B cell (primary cell): ENCODE measurements at regions not wholly inside any gene's neighbourhood (a gene's known extent, or its start where the extent isn't known, plus 50 kb on each side); places are given as distances from the start of the nearest gene placed in this dataset.

Experiments used
- ATAC-seq: fragments of 200-7000 bp; cut with Tn5 transposase; one replicate; pipeline ENCODE4 v1.10.0; 2021; ENCODE audit warnings: low read depth, mild to moderate bottlenecking, moderate number of reproducible peaks, moderate library complexity
- CTCF ChIA-PET: fragments of 350-600 bp; sonication (Branson Sonifier 250); formaldehyde crosslinking; loops from one replicate; lab custom pipeline; 2021; ENCODE audit warnings: antibody characterized with exemption, inconsistent platforms; lab: Charles Lee
- POLR2A ChIA-PET: fragments of 350-600 bp; sonication (Branson Sonifier 250); formaldehyde crosslinking; loops from one replicate; lab custom pipeline; 2021; ENCODE audit warnings: antibody characterized with exemption; lab: Charles Lee
- DNase-seq: peaks from one replicate; pipeline ENCODE4 v3.0.0; 2013
- H2AFZ ChIP-seq: 2 replicates; pipeline ENCODE4 v1.6.1; 2012; ENCODE audit warnings: mild to moderate bottlenecking, low read depth, low read length; ENCODE audit not compliant: insufficient read depth, poor library complexity, severe bottlenecking
- H3K27ac ChIP-seq, 2 donors: 1 replicate in 1 of 2; 2 replicates in 1 of 2; pipeline ENCODE4 v1.5.1; 2012 to 2013; ENCODE audit warnings: low read length in 2 of 2, mild to moderate bottlenecking in 2 of 2, moderate library complexity in 1 of 2
- H3K27me3 ChIP-seq, 4 experiments: fragments of 200-600 bp in 1 of 4; sonication (generic) in 1 of 4; replicated peaks in 1 of 4; 1 replicate in 2 of 4; 2 replicates in 2 of 4; pipeline versions ENCODE4 v1.6.1 to v1.7.0; 2013 to 2016; ENCODE audit warnings: low read length in 3 of 4, mild to moderate bottlenecking in 2 of 4, mixed read lengths in 1 of 4, moderate library complexity in 1 of 4; ENCODE audit not compliant: insufficient read depth in 4 of 4, control insufficient read depth in 3 of 4; ENCODE audit errors: control extremely low read depth in 1 of 4
- H3K36me3 ChIP-seq, 2 experiments: replicated peaks in 1 of 2; 1 replicate in 1 of 2; 2 replicates in 1 of 2; pipeline versions ENCODE4 v1.6.1 to v1.7.1; 2013; ENCODE audit warnings: low read length in 1 of 2; ENCODE audit not compliant: insufficient read depth in 2 of 2, control insufficient read depth in 1 of 2; ENCODE audit errors: control extremely low read depth in 1 of 2, extremely low read depth in 1 of 2
- H3K4me1 ChIP-seq, 2 donors: fragments of 200-600 bp in 1 of 2; sonication (generic) in 1 of 2; 1 replicate in 1 of 2; 2 replicates in 1 of 2; pipeline versions ENCODE4 v1.5.1 to v1.6.1; 2013 to 2017; ENCODE audit warnings: low read length in 2 of 2; ENCODE audit not compliant: control insufficient read depth in 2 of 2, insufficient read depth in 2 of 2
- H3K4me2 ChIP-seq: replicated peaks from 2 replicates; pipeline ENCODE3; 2012; ENCODE audit warnings: mild to moderate bottlenecking, low read depth, low read length; ENCODE audit not compliant: poor library complexity, severe bottlenecking
- H3K4me3 ChIP-seq, 5 experiments: fragments of 200-600 bp in 1 of 5; sonication (generic) in 1 of 5; 1 replicate in 3 of 5; 2 replicates in 2 of 5; pipeline versions ENCODE4 v1.5.1 to v1.7.0; 2011 to 2016; ENCODE audit warnings: low read length in 4 of 5, mild to moderate bottlenecking in 4 of 5, low read depth in 2 of 5, control low read depth in 1 of 5, moderate library complexity in 1 of 5; ENCODE audit not compliant: insufficient read depth in 1 of 5; ENCODE audit errors: control extremely low read depth in 1 of 5, extremely low read depth in 1 of 5
- H3K79me2 ChIP-seq: fragments of 200-600 bp; sonication (generic); one replicate; pipeline ENCODE4 v1.6.0; 2016; ENCODE audit warnings: low read length; ENCODE audit not compliant: control insufficient read depth, insufficient read depth
- H3K9ac ChIP-seq: fragments of 200-600 bp; sonication (generic); 2 replicates; pipeline ENCODE4 v1.6.1; 2017; ENCODE audit warnings: mild to moderate bottlenecking, low read length, moderate library complexity
- H3K9me3 ChIP-seq, 3 donors: one replicate each; pipeline versions ENCODE4 v1.6.1 to v1.7.1; 2013; ENCODE audit warnings: low read length in 2 of 3; ENCODE audit not compliant: control insufficient read depth in 2 of 3, insufficient read depth in 1 of 3; ENCODE audit errors: control extremely low read depth in 1 of 3
- H4K20me1 ChIP-seq: 2 replicates; pipeline ENCODE4 v1.6.0; 2012; ENCODE audit warnings: mild to moderate bottlenecking, low read length; ENCODE audit not compliant: insufficient read depth, control insufficient read depth, poor library complexity, severe bottlenecking
- H3K27ac Mint-ChIP-seq: one replicate; pipeline ENCODE4 v1.8.0; 2021; ENCODE audit warnings: mixed read lengths
- H3K27me3 Mint-ChIP-seq: one replicate; pipeline ENCODE4 v1.8.0; 2021; ENCODE audit warnings: mixed read lengths
- H3K4me1 Mint-ChIP-seq: one replicate; pipeline ENCODE4 v1.8.0; 2021; ENCODE audit warnings: mixed read lengths
- H3K4me3 Mint-ChIP-seq: one replicate; pipeline ENCODE4 v1.8.0; 2021; ENCODE audit warnings: mixed read lengths
- H3K9me3 Mint-ChIP-seq: one replicate; pipeline ENCODE4 v1.8.0; 2022; ENCODE audit warnings: mixed read lengths; ENCODE audit not compliant: insufficient read depth
- EZH2 ChIP-seq: IDR thresholded peaks from 2 replicates; pipeline ENCODE4 v1.6.1; 2012; ENCODE audit warnings: borderline replicate concordance, low read depth, mild to moderate bottlenecking, moderate library complexity, low read length; ENCODE audit not compliant: insufficient read depth, poor library complexity, severe bottlenecking
- WGBS: methylation state at CpG from one replicate; pipeline ENCODE4 v1.1.5; 2013; ENCODE audit warnings: missing lambda C conversion rate; ENCODE audit not compliant: insufficient coverage; 5-methylcytosine and 5-hydroxymethylcytosine counted together
- intact Hi-C: fragments of 100-400 bp; cut with micrococcal nuclease; formaldehyde crosslinking; loops from one replicate; pipeline ENCODE4 v1.10.0; 2022
- TF ChIP-seq, protein P1 (sequence below): fragments of 200-600 bp; IDR thresholded peaks from one replicate; pipeline ENCODE4 v1.8.0; 2022; ENCODE audit warnings: antibody characterized with exemption, mild to moderate bottlenecking

DNA sequence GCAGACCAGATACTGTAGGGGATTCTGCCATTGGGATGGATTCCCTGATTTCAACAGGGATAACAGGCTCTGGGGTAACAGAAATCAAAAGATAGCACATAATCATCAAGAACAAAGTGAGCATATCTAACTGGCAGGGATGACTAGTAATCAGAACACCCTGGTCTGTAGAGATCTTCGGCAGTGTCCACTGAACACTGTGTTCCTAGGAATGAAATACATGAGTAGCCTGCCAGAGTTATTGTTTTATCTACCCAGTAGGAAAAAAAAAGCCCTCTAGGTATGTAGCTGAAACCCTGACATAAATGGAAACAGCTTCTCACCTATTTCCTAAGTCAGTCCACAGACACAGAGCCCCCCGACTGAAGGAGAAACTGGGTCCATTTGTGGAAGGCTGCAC is 340.3 kb upstream of the ZNF385D start:
- no peaks in the 10 kb centered on the region for H3K27me3 ChIP-seq
- no peak for DNase-seq
- no peaks in the 10 kb centered on the region for H3K9me3 ChIP-seq
- 83% methylated on average over 1 of the region's 2 CpGs for WGBS
- H3K4me1 ChIP-seq, result no peaks in the 10 kb centered on the region
- CTCF ChIA-PET, result interaction anchor here (1.1 kb wide), 1 partner anchor 26 kb away, joined by 4 read pairs; no protein-coding TSS in a partner anchor
- H3K4me3 Mint-ChIP-seq, result no peak overlapping the region
- no peak overlapping the region for H3K4me3 ChIP-seq
- no peaks in the 10 kb centered on the region for H4K20me1 ChIP-seq
- intact Hi-C loops, result no loop called here
- no peak for ATAC-seq
- H3K27ac Mint-ChIP-seq, result no peak overlapping the region
- no peaks in the 10 kb centered on the region for H3K9me3 Mint-ChIP-seq
- H3K36me3 ChIP-seq, result no peaks in the 10 kb centered on the region
- no peak for TF ChIP-seq EZH2
- TF ChIP-seq, protein P1, sequence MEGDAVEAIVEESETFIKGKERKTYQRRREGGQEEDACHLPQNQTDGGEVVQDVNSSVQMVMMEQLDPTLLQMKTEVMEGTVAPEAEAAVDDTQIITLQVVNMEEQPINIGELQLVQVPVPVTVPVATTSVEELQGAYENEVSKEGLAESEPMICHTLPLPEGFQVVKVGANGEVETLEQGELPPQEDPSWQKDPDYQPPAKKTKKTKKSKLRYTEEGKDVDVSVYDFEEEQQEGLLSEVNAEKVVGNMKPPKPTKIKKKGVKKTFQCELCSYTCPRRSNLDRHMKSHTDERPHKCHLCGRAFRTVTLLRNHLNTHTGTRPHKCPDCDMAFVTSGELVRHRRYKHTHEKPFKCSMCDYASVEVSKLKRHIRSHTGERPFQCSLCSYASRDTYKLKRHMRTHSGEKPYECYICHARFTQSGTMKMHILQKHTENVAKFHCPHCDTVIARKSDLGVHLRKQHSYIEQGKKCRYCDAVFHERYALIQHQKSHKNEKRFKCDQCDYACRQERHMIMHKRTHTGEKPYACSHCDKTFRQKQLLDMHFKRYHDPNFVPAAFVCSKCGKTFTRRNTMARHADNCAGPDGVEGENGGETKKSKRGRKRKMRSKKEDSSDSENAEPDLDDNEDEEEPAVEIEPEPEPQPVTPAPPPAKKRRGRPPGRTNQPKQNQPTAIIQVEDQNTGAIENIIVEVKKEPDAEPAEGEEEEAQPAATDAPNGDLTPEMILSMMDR, result no peak
- H3K9ac ChIP-seq, result no peak overlapping the region
- H3K4me2 ChIP-seq, result no peak overlapping the region
- H3K79me2 ChIP-seq, result no peaks in the 10 kb centered on the region
- H2AFZ ChIP-seq, result no peak overlapping the region
- POLR2A ChIA-PET, result no interaction called here
- no peaks in the 10 kb centered on the region for H3K27me3 Mint-ChIP-seq
- H3K27ac ChIP-seq, result no peak overlapping the region
- H3K4me1 Mint-ChIP-seq, result no peaks in the 10 kb centered on the region

DNA sequence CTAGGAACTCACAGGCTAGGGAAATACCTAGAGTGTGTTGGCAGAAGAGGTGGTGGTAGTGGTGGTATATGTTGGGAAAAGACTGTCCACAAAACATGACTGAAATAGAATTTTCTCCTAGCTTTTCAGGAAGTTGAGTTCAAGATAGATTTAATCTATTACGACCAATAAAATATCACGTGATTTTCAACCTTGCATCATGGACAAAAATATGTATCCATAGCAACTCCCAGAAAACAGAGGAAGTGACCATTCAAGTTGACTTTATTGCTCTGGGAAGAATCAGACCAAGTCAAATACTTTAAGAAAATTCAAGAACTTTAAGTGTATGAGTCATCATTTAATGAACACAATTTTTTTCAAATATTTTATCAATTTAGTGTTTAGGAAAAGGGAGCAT is 347.0 kb upstream of the ZNF385D start:
- H3K27me3 Mint-ChIP-seq, result no peaks in the 10 kb centered on the region
- Histone ChIP-seq H3K9me3 (no peaks in the 10 kb centered on the region), H3K9ac (no peak overlapping the region), H4K20me1 (no peaks in the 10 kb centered on the region), H3K4me3 (no peak overlapping the region), H3K4me1 (no peaks in the 10 kb centered on the region), H2AFZ (no peak overlapping the region), H3K79me2 (no peaks in the 10 kb centered on the region), H3K4me2 (no peak overlapping the region), H3K36me3 (no peaks in the 10 kb centered on the region), H3K27me3 (peaks cover 0 to 2% (median 0%) of the 10 kb centered on the region in 4 experiments), H3K27ac (no peak overlapping the region)
- ChIA-PET CTCF (no interaction called here), POLR2A (no interaction called here)
- WGBS, result no CpG with 5 or more reads among the region's 2 CpGs
- no peaks in the 10 kb centered on the region for H3K9me3 Mint-ChIP-seq
- no peak overlapping the region for H3K4me3 Mint-ChIP-seq
- no peak for TF ChIP-seq EZH2
- TF ChIP-seq, protein P1, result no peak
- ATAC-seq (no peak), DNase-seq (no peak)
- no peaks in the 10 kb centered on the region for H3K4me1 Mint-ChIP-seq
- intact Hi-C loops, result no loop called here
- no peak overlapping the region for H3K27ac Mint-ChIP-seq
